ENCODE measurements at regions not wholly inside any gene's neighbourhood (a gene's known extent, or its start where the extent isn't known, plus 50 kb on each side); places are given as distances from the start of the nearest gene placed in this dataset.

- H3K27ac ChIP-seq (ENCODE audit: insufficient read depth, low read length) = no peak overlapping the region
- POLR2A ChIA-PET (ENCODE audit: unreplicated experiment) = no interaction called here
- H3K36me3 ChIP-seq (ENCODE audit: control insufficient read depth, insufficient read depth, low read length) = no peaks in the 10 kb centered on the region
- no peak overlapping the region for H2AK5ac ChIP-seq (ENCODE audit: low read depth, low read length)
- TF ChIP-seq CEBPB (IDR thresholded peaks at IDR 0.05; ENCODE audit: low read depth, low read length) (no peak), CHD1 (IDR thresholded peaks at IDR 0.05; ENCODE audit: low read depth, low read length) (no peak), MAFK (IDR thresholded peaks at IDR 0.05; ENCODE audit: low read depth, low read length) (no peak), MAZ (IDR thresholded peaks at IDR 0.05; ENCODE audit: borderline replicate concordance, low read depth, low read length) (no peak), RAD21 (IDR thresholded peaks at IDR 0.05; ENCODE audit: low read length) (no peak), MXI1 (IDR thresholded peaks at IDR 0.05; ENCODE audit: borderline replicate concordance, low read depth, low read length) (no peak), RFX5 (IDR thresholded peaks at IDR 0.05; ENCODE audit: low read depth, low read length) (no peak), USF2 (IDR thresholded peaks at IDR 0.05; ENCODE audit: low read depth, low read length) (no peak), CTCF (conservative IDR thresholded peaks at IDR 0.05; ENCODE audit: low read depth, low read length) (no peak), ELK1 (IDR thresholded peaks at IDR 0.05; ENCODE audit: borderline replicate concordance, low read depth, low read length) (no peak), SMC3 (IDR thresholded peaks at IDR 0.05; ENCODE audit: low read depth, low read length) (no peak), POLR2A (IDR thresholded peaks at IDR 0.05; ENCODE audit: low read depth, low read length) (no peak), NFE2L2 (IDR thresholded peaks at IDR 0.05; ENCODE audit: low read depth, low read length) (no peak), BHLHE40 (IDR thresholded peaks at IDR 0.05; ENCODE audit: low read depth, low read length) (no peak), RCOR1 (IDR thresholded peaks at IDR 0.05; ENCODE audit: insufficient replicate concordance, low read length) (no peak), FOS (IDR thresholded peaks at IDR 0.05; ENCODE audit: low read depth, low read length) (no peak)
- ATAC-seq (ENCODE audit: low read depth) = no peak
- H3K9me3 ChIP-seq (ENCODE audit: control insufficient read depth, insufficient read depth, low read length) = peaks cover 15% of the 10 kb centered on the region; the same call in 1 of the 2 replicates
- H2AK9ac ChIP-seq (replicated peaks; ENCODE audit: low read depth, low read length, poor library complexity) = no peak overlapping the region
- H3K9me1 ChIP-seq (ENCODE audit: insufficient read depth, low read length) = no peaks in the 10 kb centered on the region
- in situ Hi-C loops (cut with MboI; ENCODE audit: low sequenced_read_pairs) (no loop called here), dilution Hi-C loops (cut with HindIII; ENCODE audit: low sequenced_read_pairs, unreplicated experiment) (no loop called here), intact Hi-C loops (cut with micrococcal nuclease) (no loop called here)
- H4K8ac ChIP-seq (ENCODE audit: low read depth in 2 of 2, low read length in 2 of 2) = no peak overlapping the region
- no peak overlapping the region for H3K9ac ChIP-seq (ENCODE audit: low read depth, low read length)
- no peak overlapping the region for H3K23ac ChIP-seq (ENCODE audit: low read depth, low read length)
- H3K4ac ChIP-seq (ENCODE audit: low read depth, low read length) = no peak overlapping the region
- H3K4me3 ChIP-seq (ENCODE audit: insufficient read depth, low read depth, low read length) = no peak overlapping the region
- H3K4me2 ChIP-seq (ENCODE audit: low read depth, low read length) = no peak overlapping the region
- H2BK20ac ChIP-seq (ENCODE audit: low read depth, low read length) = no peak overlapping the region
- H3K56ac ChIP-seq (ENCODE audit: extremely low read depth, insufficient read depth, low read length) = no peak overlapping the region
- H3K18ac ChIP-seq (ENCODE audit: low read depth, low read length) = no peak overlapping the region
- no peak overlapping the region for H4K91ac ChIP-seq (ENCODE audit: insufficient read depth, low read depth, low read length)
- no peak overlapping the region for H2BK5ac ChIP-seq (ENCODE audit: low read depth, low read length, poor library complexity, severe bottlenecking)
- no TSS peak for BruUV-seq (replicated peaks)
- H2BK120ac ChIP-seq (ENCODE audit: low read depth, low read length) = no peak overlapping the region
- no peaks in the 10 kb centered on the region for H4K20me1 ChIP-seq (ENCODE audit: insufficient read depth, low read length)
- H3K14ac ChIP-seq (replicated peaks; ENCODE audit: low read depth, low read length) = no peak overlapping the region
- no peak overlapping the region for H4K5ac ChIP-seq (ENCODE audit: low read depth, low read length)
- H3K27me3 ChIP-seq (ENCODE audit: control insufficient read depth, insufficient read depth, low read length) = no peaks in the 10 kb centered on the region
- DNase-seq = no peak
- 0% methylated on average over 1 of the region's 1 CpG; no CpG with 5 or more reads in 1 of the 2 experiments for WGBS, 2 experiments (ENCODE audit: extremely low coverage in 2 of 2, insufficient read length in 1 of 2)
- no peak overlapping the region for H2BK15ac ChIP-seq (ENCODE audit: low read depth, low read length)
- H3K79me1 ChIP-seq (ENCODE audit: low read depth in 1 of 2, low read length in 2 of 2) = no peaks in the 10 kb centered on the region
- no peak overlapping the region for H2AFZ ChIP-seq (replicated peaks; ENCODE audit: low read length, poor library complexity)
- H3K4me1 ChIP-seq (ENCODE audit: control insufficient read depth, insufficient read depth, low read length) = no peaks in the 10 kb centered on the region
- CTCF ChIA-PET = interaction anchor here (0.6 kb wide), 1 partner anchor 995 kb away, joined by 5 read pairs; no protein-coding TSS in a partner anchor
Measured at GRCh38 chr7:21217365-21217764, 210.5 kb upstream of the SP4 start.
